Islet of Langerhans (tissue), 1 donor: ENCODE measurements at regions not wholly inside any gene's neighbourhood (a gene's known extent, or its start where the extent isn't known, plus 50 kb on each side); places are given as distances from the start of the nearest gene placed in this dataset.
"Not testable (repeated sequence)": the region's sequence is repeated elsewhere in the genome, so short reads cannot be mapped to it uniquely, and the experiment has no call there.

Source experiments
- FAIRE-seq: peaks from one replicate; lab custom pipeline; 2011; peaks lifted over from hg19 to GRCh38; lab: Jason Lieb, UNC

DNA sequence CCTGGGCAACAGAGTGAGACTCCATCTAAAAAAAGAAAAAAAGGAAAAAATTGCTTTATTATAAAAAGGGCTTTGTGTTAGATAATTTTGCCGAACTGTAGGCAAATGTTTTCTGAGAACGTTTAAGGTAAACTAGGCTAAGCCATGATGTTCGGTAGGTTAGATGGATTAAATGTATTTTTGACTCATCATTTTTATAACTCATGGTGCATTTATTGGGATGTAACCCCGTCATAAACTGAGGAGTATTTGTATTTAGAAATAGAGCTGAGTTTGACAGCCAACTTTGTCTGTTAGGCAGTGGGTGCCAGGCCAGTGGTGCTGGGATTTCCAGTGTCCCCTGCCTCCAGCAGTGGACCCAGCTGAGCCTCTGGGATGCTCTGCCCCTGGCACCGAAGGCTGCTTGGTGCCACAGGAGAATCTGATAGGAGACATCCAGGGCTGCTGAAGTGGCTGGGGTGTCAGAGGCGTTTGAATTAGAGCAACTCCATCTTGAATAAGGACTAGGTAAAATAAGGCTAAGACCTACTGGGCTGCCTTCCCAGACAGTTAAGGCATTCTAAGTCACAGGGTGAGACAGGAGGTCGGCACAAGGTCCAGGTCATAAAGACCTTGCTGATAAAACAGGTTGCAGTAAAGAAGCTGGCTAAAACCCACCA, 114.9 kb upstream of the EEPD1 start:
- no peak for FAIRE-seq

DNA sequence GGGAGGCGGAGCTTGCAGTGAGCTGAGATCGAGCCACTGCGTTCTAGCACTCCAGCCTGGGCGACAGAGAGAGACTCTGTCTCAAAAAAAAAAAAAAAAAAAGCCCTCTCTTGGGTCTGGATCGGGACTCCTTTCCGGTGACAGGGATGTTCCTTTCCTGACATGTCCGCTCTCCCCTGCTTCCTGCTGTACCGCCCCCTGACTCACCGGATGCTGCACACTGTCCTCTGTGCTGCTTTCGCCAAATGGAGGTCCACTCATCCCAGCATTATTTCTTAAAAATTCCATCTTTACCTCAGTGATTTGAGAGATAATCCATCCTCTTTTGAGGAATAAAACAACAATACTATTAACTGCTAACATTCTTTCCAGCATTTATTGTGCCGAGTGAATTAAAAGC, 113.8 kb upstream of the EEPD1 start:
- no peak for FAIRE-seq

DNA sequence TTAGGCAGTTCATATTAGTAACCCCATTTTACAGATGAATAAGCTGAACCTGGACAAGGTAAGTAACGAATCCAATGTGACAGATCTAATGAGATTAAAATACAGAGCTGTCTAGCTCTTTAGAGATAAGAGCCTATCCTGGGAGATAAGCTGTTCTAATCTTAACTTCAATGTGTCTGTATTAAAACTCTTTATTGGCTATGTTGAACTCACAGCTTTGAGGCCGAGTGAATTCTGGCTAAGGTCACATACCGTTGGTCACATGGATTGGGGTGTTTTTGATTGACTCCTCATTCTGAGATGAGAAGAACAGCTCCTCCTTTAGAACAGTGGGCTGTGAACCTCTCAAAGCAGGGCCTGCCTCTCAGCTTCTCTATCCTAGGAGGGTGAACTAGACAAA, 113.4 kb upstream of the EEPD1 start:
- no peak for FAIRE-seq

DNA sequence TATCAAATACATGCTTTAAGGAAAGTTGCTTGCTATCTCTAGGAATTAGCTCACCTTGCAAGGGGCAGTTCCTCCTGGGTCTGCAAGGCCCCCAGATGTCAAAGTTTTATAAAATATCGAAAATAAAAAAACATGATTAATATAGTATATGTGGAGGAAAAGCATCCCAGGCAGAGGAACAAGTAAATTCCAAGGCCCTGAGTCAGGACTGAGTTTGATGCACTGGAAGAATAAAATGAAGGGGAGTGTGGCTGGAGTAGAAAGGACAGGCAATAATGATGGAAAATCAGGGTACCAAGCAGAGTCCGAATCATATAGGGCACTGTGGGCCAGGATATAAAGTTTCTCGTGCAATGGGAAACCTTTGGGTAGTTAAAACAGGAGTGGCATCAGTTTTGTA, 112.4 kb upstream of the EEPD1 start:
- no peak for FAIRE-seq

DNA sequence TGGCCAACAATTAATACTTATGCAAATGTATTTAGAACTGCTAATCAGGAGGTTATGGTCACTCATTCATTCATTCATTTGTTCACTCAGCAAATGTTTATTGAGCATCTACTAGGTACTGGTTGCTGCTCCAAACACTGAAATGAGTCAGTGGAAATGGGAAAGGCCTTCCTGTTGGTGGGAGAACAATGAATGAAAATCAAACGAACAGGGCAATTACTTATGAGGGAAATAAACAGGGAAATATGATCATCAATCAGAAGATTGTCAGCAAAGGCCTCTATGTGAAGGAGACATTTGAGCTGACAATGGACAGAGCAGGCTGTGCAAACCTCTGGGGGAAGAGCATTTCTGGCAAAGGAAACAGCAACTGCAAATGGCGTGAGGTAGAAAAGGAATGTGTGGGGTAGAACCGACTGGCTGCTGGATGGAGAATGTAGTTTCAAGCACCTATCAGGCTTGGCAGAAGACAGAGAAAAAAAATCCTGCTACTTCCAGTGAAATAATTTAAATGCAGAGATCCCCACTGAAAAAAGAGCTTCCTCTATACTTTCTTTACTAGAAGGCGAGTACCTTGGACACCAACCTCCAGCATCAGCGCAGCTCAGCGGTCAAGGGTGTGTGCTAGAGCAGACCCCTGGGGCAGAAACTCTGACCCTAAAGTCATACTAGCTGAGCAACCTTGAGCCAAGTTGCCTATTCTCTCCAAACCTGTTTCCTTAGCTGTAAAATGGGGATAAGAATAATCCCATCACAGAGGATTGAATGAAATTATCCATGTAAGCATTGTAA, 108.8 kb upstream of the EEPD1 start:
- FAIRE-seq: no peak

DNA sequence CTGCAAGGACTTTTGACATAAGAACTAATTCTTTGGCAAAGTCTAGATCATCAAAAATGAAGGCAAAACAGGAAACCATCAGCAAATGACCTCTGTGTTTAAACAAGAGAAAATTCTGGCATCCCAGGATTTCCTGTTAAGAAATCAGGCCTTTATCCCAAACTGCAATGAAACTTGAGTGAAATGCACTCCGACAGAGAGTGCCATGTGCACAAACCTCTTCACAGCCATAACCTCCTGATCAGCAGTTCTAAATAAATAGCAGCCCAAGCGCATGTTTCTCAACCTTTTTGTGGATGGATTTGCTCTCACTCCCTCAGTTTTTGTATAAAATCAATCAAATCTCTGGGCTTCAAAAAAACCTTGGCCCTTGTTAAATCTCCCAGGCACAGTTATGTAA, 107.7 kb upstream of the EEPD1 start:
- FAIRE-seq: no peak

DNA sequence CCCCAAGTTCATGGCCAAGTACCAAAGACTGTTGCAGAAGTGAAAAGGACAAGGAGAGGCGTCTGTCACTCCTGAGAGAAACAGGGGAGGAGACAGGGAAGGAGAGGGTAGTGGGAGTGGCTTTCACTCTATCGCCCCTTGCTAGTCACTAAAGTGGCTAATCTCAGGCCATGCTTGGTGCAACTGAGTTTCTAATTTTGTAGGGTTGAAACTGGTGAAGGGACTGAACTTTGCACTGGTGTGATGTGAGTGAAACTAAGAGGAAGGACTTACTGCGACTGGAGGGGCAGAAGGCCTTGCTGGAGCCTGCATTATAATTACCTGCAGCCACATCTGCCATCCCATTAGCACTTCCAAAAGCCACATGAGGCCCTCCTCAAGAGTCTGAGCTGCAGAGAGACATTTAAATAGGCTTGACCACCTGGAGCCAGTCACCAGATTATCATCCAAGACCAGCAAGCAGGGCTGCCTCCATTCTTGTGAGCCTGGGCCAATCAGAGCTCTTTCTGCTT, 107.2 kb upstream of the EEPD1 start:
- no peak for FAIRE-seq

DNA sequence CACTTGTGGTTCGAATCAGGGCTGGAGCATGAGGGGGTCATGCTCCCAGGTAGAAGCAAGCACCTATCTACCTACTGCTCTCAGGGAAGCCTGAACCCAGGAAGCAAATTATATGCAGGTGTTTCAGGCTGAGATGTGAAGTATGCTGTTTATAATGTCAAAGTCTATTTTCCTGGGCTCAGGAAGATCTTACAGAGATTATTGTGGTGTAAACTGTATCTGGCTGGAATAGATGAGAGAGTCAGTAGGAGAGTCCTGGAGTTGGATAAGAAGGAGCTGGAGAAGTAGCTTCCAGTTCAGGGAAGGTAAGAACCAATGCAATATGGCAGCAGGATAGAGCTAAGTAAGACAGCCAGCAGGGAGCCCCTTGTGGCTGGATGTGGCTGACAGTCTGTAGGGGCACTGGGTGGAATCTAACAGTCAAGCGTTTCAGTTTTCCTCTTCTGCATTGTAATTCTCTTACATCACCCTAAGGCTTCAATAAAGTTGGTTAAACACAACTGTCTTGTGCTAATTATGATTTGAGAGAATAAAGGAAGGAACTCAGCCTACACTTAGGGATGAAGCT, 105.9 kb upstream of the EEPD1 start:
- FAIRE-seq: no peak

DNA sequence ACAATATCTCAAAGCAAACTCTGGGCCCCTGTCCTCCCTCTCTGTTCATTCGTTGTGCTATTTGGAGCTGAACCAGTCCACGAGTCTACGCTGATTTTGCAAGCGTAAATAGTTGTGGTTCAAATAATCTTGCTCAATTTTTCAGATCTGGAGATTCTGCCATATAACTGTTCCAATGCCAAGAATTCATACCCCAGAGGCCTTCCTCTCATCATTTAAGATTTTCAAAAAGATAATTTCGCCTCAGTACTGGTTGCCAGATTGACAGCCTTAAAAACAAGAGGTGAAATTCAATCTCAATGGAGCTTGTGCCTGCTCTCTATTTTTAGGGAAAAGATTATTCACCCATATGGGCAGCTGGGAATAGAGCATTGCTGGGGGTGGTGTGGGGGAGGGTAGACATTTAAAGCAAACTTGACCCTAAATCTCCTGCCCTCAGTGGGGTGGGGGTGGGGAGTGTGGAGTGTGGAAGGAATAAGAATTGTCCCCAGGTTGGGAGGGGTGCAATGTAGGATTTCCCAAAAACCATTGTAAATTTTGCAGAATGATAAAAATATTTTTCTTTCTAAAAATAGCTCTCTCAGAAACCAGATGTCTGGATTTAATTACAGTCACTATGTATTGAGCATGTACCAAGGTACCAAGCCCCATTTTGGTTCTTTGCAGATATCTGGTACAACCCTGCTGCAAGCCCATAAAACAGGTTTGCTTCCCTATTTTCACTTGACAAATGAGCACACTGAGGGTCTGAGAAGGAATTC, 104.7 kb upstream of the EEPD1 start:
- no peak for FAIRE-seq

DNA sequence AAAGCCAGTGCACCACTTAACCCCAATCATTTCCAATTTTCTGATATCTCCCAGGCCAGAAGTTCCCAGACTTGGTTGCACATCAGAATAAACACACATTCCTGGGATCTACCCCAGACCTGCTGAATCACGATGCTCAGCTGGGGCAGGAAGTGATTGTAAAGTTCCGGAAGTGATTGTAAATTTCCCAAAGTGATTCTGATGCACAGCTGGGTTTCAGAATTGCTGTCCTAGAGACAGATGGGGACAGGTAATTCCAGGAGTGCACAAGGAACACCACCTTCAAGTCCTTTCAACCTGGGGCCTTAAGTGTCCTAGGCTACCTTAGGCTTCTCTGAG, 104.2 kb upstream of the EEPD1 start:
- FAIRE-seq: no peak

DNA sequence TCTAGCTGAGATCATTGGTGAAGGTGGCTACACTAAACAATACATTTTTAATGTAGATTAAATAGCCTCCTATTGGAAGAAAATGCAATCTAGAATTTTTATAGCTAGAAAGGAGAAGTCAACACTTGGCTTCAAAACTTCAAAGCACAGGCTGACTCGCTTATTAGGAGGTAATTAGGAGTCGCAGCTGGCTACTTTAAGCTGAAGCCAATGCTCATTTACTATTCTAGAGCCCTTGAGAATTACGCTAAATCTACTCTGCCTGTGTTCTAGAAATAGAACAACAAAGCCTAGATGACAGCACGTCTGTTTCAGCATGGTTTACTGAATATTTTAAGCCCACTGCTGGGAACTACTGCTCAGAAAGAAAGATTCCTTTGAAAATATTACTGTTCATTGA, 101.6 kb upstream of the EEPD1 start:
- FAIRE-seq: no peak

DNA sequence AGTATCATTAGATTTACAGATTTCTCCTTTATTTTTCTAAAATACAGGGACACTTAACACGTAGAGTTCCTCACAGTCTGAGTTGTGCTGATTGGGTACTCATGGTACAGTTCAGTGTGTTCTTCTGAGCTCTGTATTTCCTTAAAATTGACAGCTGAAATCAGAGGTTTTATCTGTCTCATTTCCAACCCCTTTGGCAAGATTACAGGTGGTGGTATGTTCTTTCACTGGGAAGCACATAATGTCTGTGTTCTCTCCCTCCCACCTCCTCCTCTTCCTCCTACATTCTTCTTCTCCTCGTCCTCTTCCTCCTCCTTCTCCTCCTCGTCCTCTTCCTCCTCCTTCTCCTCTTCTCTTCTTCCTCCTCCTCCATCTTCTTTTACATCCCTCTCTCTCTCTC, 99.5 kb upstream of the EEPD1 start:
- no peak for FAIRE-seq

DNA sequence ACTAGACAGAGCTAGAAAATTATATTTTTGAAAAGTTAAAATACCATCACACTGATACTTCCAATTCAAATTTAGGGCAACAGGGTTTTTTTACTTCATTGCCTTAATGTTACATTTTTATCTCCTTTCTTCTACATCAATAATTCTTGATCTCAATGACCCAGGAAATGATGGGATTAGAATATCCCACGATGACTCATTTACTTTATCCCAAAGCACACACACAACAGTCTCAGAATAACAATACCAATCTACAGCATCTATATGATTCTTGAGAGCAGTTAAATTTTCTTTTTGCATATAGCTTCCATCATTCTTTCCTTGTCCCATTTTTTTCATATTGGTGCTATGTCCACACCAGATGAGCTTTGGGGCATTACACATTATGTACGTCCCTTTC, 98.4 kb upstream of the EEPD1 start:
- no peak for FAIRE-seq

DNA sequence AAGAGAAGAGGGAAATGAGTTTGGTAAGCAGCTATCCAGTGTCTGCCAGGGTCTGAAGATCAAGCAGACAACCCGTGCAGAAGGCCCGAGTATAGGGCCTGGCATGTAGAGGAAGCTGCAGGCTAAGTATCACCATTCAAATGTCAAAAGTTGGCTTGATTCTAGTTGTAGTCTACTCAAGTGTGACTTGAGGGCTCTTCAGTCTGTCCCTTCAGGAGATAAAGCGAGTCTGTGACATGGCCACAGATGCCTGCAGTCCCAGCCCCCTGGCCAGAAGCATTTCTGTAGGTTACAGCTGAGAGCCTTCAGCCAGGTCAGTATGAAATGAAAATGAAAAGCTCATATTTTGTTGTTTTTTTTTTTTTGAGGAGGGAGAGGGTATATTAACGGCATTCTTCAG, 97.8 kb upstream of the EEPD1 start:
- FAIRE-seq: no peak

DNA sequence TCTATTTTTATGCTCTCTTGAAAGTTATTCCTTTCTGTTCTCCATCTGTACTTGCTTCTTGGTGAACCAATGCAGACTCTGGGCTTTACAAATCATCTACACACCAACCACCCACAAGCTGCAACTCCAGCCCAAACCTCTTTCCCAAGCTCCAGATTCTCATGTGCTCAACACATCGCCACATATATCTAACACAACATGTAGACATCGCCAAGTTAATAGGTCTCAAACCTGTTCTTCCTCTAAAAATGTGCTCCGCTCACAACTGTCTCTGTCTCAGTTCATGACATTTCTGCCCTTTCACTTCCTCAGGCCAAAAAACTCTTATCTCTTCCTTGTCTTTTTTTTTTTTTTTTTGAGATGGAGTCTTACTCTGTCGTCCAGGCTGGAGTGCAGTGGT, 95.7 kb upstream of the EEPD1 start:
- no peak for FAIRE-seq

DNA sequence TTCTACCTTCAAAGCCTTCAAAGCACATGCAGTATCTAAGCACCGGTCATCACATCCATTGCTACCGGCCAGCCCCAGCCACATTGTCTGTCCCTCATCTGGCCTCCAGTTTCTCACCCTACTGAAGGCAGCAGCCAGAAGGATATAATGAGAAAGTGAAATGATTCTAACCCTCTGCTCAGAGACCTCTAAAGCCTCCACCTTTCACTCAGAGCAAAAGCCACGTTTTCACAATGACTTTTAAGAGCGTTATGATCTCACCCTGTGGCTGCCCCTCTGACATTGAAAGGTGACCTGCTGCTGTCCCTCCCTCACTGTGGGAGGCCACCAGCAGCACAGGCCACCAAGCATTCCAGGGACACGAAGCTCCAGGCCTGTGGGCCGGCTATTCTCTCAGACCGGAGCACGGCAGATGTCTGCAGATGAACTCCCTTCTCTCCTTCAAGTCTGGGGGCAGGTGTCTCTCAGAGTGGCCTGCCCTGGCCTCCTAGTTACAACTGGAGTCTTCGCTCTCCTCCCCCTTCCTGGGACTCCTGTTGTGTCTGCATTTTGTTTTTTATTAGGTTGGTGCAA, 94.9 kb upstream of the EEPD1 start:
- FAIRE-seq: no peak

DNA sequence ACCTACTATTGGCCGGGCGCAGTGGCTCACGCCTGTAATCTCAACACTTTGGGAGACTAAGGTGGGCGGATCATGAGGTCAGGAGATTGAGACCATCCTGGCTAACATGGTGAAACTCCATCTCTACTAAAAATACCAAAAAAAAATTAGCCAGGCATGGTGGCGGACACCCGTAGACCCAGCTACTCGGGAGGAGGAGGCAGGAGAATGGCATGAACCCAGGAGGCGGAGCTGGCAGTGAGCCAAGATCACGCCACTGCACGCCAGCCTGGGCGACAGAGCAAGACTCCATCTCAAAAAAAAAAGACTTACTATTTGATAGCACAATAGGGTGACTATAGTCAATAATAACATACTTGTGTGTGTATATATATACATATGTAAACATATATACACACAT, 92.7 kb upstream of the EEPD1 start:
- not testable (repeated sequence) for FAIRE-seq

DNA sequence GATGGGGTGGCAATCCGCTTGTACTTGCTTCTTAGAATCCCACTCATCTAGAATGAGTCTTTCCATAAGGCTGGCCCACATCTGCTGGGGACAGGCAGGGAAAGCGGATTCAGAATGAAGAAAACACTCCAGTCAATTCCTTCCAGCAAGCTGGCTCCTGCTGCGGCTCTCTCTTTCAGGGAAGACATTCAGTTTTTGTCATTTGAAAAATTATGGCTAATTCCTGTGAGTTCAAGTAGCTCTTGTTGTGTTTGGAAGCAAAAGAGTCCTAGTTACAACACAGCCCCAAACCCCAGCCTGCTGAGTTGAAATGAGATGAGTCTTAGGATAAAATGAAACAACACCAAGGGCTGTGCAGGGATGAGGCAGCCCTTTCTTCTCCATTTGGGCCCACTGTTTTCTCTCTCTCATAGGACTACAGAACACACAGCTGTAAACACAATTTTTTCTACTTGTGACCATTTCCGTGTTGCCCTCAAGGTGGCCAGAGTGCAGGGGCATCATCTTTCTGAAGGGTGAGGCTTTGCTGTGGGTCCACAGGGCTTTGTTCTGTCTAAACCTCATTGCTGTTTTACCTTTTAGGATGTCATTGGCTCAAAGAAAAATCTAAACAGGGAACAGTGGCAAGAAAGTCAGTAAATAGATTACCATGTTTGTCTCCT, 90.8 kb upstream of the EEPD1 start:
- FAIRE-seq: no peak

DNA sequence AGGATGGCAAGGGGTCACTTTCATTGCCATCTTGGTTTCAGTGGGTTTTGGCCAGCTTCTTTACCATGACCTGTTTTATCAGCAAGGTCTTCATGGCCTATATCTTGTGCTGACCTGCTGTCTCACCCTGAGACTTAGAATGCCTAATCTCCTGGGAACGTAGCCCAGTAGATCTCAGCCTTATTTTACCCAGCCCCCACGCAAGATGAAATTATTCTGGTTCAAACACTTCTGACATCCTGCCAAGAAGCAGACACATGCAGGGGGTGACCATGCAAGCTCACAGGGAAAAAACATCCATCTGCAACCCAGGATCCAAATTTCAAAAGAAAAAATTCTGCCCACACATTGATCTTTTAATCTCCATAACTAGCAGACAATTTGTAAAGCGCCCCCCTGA, 88.4 kb upstream of the EEPD1 start:
- FAIRE-seq: no peak

DNA sequence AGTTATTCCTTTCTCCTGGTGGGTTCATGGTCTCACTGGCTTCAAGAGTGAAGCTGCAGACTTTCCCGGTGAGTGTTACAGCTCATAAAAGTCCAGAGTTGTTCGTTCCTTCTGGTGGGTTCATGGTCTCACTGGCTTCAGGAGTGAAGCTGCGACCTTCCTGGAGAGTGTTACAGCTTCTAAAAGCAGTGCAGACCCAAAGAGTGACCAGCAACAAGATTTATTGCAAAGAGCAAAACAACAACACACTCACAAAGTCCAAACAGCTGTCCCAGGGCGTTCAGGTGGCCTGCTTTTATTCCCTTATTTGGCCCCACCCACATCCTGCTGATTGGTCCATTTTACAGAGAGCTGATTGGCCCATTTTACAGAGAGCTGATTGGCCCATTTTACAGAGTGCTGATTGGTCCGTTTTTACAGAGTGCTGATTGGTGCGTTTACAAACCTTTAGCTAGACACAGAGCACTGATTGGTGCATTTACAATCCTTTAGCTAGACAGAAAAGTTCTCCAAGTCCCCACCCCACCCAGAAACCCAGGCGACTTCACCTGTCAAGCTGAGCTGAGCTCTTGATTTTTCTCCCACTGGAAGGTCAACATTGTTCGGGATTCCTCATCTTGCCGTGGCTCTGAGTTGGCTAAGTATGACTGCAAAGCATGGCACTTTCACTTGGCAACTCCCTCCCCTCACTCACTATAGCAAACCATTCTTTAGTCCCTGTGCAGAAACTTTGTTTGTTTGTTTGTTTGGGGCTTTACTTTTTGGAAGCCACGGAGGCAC, 87.3 kb upstream of the EEPD1 start:
- not testable (repeated sequence) for FAIRE-seq

DNA sequence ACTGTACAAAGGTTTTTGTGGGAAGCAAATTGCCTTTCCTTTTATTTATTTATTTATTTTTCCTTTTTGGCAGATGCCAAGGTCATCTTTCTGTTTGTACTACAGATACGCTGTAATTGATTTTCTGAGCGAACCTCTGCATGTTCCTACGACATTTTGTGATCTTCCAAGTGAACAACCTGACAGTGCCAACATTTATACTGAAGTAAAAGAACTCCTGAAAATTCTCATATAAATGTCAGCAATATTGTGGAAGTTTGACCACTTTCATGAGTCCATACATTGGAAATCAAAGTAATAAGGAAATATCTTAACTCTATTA, 86.8 kb upstream of the EEPD1 start:
- FAIRE-seq: no peak

DNA sequence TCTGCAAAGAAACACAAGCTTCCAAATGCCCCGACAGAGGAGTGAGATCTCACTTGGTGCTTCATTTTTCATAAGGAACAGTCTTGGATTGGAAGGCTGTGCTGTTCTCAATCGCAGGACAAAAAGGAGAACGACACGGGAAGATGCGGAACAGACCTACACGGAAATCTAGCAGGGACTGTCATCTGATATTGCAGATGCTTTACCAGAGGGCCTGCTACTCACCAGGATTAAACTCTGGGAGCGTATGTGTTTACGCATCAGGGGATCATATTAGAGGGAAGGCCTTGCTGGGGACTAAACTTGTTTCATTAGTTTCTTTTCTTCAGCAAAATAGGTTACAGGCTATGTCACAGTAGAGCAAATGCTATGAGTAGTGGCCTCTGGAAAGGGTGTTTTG, 82.8 kb upstream of the EEPD1 start:
- no peak for FAIRE-seq
